BLaER1 (cell line): ENCODE measurements at regions not wholly inside any gene's neighbourhood (a gene's known extent, or its start where the extent isn't known, plus 50 kb on each side); places are given as distances from the start of the nearest gene placed in this dataset.
"Not testable (repeated sequence)": the region's sequence is repeated elsewhere in the genome, so short reads cannot be mapped to it uniquely, and the experiment has no call there.

Experiments used
- H3K27ac ChIP-seq: shearing (Covaris generic); formaldehyde crosslinking; 2 replicates; pipeline ENCODE4 v1.8.1; 2022
- H3K27me3 ChIP-seq: shearing (Covaris generic); formaldehyde crosslinking; 2 replicates; pipeline ENCODE4 v1.8.1; 2022
- H3K36me3 ChIP-seq: shearing (Covaris generic); formaldehyde crosslinking; 2 replicates; pipeline ENCODE4 v1.8.1; 2022
- H3K4me1 ChIP-seq: shearing (Covaris generic); formaldehyde crosslinking; 2 replicates; pipeline ENCODE4 v1.8.1; 2022
- H3K4me2 ChIP-seq: shearing (Covaris generic); formaldehyde crosslinking; 2 replicates; pipeline ENCODE4 v1.8.1; 2022
- H3K4me3 ChIP-seq: shearing (Covaris generic); formaldehyde crosslinking; 2 replicates; pipeline ENCODE4 v1.8.1; 2022
- H3K9ac ChIP-seq: shearing (Covaris generic); formaldehyde crosslinking; 2 replicates; pipeline ENCODE4 v1.8.1; 2022
- H3K9me3 ChIP-seq: shearing (Covaris generic); formaldehyde crosslinking; 2 replicates; pipeline ENCODE4 v1.8.1; 2022
- H4K20me1 ChIP-seq: shearing (Covaris generic); formaldehyde crosslinking; 2 replicates; pipeline ENCODE4 v1.8.1; 2022
- Cebpa-rat ChIP-seq: shearing (Covaris generic); IDR thresholded peaks from 2 replicates; pipeline ENCODE4 v1.8.1; 2022

DNA sequence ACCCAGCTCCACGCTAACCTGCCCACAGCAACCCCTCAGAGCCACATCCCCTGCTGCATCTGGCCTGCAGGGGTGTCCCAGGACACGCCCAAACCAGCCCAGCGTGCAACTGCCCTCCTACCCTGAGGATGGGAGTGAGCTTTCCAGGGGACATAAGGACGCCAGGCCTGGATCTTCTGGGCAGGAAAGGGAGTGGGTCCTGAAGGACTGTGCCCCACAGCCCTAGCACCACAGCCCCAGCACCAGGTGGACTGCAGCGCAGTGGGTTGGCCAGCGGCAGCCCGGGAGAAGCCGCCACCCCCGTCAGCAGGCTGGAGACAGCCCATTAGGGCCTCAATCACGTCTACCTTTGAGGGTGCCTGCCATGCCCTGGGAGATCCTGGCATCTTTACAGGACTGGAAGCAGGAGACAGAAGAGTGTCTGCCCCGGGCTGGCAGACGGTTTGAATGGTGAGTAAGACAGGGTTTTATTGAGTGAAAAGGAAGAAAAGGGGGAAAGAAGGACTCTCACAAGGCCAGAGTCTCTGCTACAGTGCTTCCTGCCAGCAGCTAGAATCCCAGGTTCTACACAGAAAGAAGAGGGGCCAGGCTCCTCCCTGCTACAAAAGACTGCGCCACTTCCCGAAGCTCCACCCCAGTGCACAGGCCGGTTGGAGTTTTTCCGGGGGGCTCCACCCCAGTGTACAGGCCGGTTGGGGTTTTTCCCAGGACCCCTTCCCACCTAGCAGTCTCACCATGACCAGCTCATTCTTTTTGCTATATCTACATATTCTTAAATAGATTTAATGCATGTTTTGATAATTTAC is 69.8 kb upstream of the KCTD7 start:
- Histone ChIP-seq H4K20me1 (peaks cover 77% of the 10 kb centered on the region), H3K4me1 (no peaks in the 10 kb centered on the region), H3K4me3 (no peak overlapping the region), H3K4me2 (no peak overlapping the region), H3K27me3 (no peaks in the 10 kb centered on the region), H3K36me3 (peaks cover 90% of the 10 kb centered on the region), H3K27ac (no peak overlapping the region), H3K9me3 (no peaks in the 10 kb centered on the region), H3K9ac (no peak overlapping the region)
- no peak for TF ChIP-seq Cebpa-rat

DNA sequence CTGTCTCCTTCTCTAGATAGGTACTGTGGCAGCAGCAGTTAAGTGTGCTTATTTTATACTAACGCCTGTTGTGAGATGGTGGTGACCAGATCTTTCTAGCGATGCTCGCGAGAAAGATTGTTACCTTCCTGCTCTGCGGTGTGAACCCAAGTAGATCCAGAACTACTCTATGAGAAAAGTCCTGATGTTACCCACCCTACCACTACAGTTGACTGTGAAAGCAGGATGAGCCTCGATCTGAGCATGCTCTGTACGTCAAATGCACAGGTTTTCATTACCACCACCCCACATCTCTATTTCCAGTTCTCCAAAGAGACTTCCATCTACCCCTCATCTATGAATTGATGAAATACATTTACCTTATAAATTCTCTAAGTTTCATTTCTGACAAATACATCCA is 64.6 kb upstream of the KCTD7 start:
- Histone ChIP-seq H3K4me2 (no peak overlapping the region), H3K9me3 (no peaks in the 10 kb centered on the region), H3K4me1 (no peaks in the 10 kb centered on the region), H4K20me1 (peaks cover 88% of the 10 kb centered on the region), H3K4me3 (no peak overlapping the region), H3K27me3 (no peaks in the 10 kb centered on the region), H3K36me3 (peaks cover 88% of the 10 kb centered on the region), H3K9ac (no peak overlapping the region), H3K27ac (no peak overlapping the region)
- no peak for TF ChIP-seq Cebpa-rat

DNA sequence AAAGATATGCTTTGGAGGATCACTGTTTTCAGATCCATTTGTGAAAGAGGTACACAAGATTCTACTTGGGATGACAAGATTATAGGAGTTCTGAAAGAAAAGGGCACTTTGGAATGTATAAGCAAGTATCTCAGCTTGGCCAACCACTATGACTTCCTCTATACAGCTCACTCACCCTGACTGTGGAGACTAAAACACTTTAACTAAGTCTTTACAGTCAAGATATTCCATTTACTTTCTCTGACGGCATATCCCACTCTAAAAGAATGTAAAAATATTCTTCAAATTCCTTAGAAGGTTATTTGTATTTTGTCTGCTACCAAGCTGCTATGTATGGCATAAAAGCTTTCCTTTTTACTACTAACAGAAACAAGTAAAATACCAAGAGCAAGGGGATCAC is 58.5 kb upstream of the KCTD7 start:
- H3K4me1 ChIP-seq, H3K4me3 ChIP-seq, H3K4me2 ChIP-seq, H3K9me3 ChIP-seq, H3K27me3 ChIP-seq, H3K27ac ChIP-seq, H3K9ac ChIP-seq: not testable (repeated sequence)
- H3K36me3 ChIP-seq, result peaks cover 92% of the 10 kb centered on the region
- H4K20me1 ChIP-seq, result peaks cover 77% of the 10 kb centered on the region

DNA sequence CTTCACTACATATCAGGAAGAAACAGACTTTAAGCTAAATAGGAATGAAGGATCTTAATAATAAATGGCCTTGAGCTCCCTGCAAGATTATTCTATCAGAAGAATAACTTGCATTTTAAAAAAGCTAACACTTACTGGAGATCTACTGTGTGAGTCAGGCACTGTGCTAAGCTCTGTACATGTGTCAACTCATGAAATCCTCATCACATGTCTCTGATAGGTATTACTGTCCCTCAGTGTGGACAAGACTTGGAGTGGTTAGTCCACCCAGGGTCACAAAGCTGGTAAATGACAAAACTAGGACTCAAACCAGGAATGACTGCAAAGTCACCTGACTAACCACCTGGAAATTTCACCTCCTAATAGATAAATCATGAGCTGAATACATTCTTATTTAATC is 57.1 kb upstream of the KCTD7 start:
- no peak for TF ChIP-seq Cebpa-rat
- H3K9ac ChIP-seq, result no peak overlapping the region
- no peak overlapping the region for H3K4me3 ChIP-seq
- H3K27ac ChIP-seq, result no peak overlapping the region
- H3K27me3 ChIP-seq, result no peaks in the 10 kb centered on the region
- peaks cover 93% of the 10 kb centered on the region for H3K36me3 ChIP-seq
- peaks cover 77% of the 10 kb centered on the region for H4K20me1 ChIP-seq
- H3K4me2 ChIP-seq, result no peak overlapping the region
- H3K9me3 ChIP-seq, result no peaks in the 10 kb centered on the region
- no peaks in the 10 kb centered on the region for H3K4me1 ChIP-seq

DNA sequence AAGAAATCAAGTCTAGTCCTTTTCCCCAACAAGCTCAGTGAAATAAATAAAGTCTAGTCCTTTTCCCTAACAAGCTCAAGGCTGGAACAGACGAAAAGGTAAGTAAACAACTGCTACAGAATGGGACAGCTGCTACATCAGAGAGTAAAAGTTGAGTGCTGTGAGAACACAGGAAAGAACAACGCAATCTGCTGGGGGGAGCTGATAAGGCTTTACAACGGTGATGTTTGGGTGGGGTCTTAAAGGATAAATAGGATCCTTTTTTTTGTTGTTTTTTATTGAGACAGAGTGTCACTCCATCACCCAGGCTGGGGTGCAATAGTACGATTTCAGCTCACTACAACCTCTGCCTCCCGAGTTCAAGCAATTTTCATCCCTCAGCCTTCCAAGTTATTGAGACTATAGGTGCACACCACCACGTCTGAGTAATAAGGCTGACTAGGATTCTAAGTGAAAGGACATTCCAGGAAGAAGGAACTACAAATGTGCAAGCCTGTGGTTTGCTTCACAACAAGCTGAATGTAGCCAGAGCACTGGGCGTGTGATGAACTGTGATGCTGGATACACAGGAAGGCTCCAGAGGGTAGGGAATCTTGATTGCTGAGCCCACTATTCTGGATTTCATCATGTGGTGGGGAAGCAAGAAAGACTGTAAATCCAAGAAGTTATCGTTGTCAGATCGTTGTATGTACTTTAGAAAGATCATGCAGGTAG is 54.7 kb upstream of the KCTD7 start:
- not testable (repeated sequence) for H3K4me2 ChIP-seq, H3K9ac ChIP-seq, H3K9me3 ChIP-seq, H3K27ac ChIP-seq, H3K4me3 ChIP-seq, H3K27me3 ChIP-seq
- Histone ChIP-seq H3K36me3 (peaks cover 79% of the 10 kb centered on the region), H4K20me1 (peaks cover 86% of the 10 kb centered on the region), H3K4me1 (peaks cover 14% of the 10 kb centered on the region)

DNA sequence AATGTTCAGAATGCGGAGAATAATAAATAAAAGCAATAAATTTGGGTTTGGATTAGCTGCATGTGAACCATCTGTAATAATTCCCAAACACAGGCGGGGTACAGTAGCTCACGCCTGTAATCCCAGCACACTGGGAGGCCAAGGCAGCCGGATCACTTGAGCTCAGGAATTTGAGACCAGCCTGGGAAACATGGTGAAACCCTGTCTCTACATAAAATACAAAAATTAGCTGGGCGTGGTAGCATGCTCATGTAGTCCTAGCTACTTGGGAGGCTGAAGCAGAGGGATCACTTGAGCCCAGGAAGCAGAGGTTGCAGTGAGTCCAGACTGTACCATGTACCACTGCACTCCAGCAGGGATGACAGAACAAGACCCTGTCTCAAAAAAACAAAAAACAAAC is 53.9 kb upstream of the KCTD7 start:
- Histone ChIP-seq H3K36me3 (peaks cover 79% of the 10 kb centered on the region), H3K4me1 (peaks cover 18% of the 10 kb centered on the region), H4K20me1 (peaks cover 86% of the 10 kb centered on the region)
- not testable (repeated sequence) for H3K4me2 ChIP-seq, H3K9me3 ChIP-seq, H3K9ac ChIP-seq, H3K27me3 ChIP-seq, H3K4me3 ChIP-seq, H3K27ac ChIP-seq

DNA sequence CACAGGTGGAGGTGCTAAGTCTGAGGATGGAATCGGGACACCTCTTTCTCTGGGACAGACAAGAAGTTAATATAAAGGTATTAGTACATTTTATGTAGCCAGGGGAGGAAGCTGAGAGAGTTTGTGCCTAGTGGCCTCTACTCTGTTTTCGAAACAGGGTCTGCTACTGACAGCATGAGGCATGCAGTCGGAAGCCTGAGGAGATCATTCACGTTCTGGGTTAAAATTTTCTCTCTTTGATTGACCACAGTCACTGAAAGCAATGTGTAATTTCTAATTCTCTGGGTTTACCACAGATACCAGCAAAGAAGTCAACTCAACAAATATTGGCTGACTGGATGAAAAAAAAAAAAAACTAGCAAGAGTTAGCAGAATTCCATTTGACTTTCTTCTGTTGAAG is 53.3 kb upstream of the KCTD7 start:
- Histone ChIP-seq H3K36me3 (peaks cover 74% of the 10 kb centered on the region), H3K27ac (no peak overlapping the region), H3K4me3 (no peak overlapping the region), H3K4me2 (no peak overlapping the region), H3K9me3 (no peaks in the 10 kb centered on the region), H3K4me1 (peaks cover 18% of the 10 kb centered on the region), H3K27me3 (no peaks in the 10 kb centered on the region), H3K9ac (no peak overlapping the region), H4K20me1 (peaks cover 82% of the 10 kb centered on the region)
- TF ChIP-seq Cebpa-rat, result no peak

DNA sequence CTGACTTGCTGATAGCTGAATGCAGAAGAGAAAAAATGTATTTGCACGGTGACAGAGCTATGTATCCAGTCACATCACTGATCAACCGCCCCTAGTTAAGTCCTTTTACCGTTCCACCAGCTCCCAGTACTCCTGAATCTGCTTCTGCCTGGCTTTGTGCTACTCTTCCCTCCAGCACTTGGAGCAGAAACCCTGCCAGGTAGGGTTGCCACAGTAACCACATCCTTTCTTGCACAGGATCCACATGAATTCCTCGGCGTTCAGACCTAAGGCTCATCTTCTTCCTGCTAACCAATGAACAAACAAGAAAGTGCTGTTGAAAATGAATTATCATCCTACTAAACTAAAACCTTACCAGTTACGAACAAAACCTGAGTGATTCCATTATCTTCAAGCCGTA is 52.0 kb upstream of the KCTD7 start:
- no peak overlapping the region for H3K4me3 ChIP-seq
- no peak overlapping the region for H3K9ac ChIP-seq
- H3K27me3 ChIP-seq, result no peaks in the 10 kb centered on the region
- H3K4me1 ChIP-seq, result peaks cover 18% of the 10 kb centered on the region
- H3K27ac ChIP-seq, result no peak overlapping the region
- peaks cover 75% of the 10 kb centered on the region for H3K36me3 ChIP-seq
- no peak for TF ChIP-seq Cebpa-rat
- H3K9me3 ChIP-seq, result no peaks in the 10 kb centered on the region
- H3K4me2 ChIP-seq, result no peak overlapping the region
- peaks cover 86% of the 10 kb centered on the region for H4K20me1 ChIP-seq
